ENCODE measurements at regions not wholly inside any gene's neighbourhood (a gene's known extent, or its start where the extent isn't known, plus 50 kb on each side); places are given as distances from the start of the nearest gene placed in this dataset.

GRCh38 chr10:57689596-57690297 lies 577.9 kb downstream of the IPMK start:
- no peak for TF ChIP-seq CTCF (IDR thresholded peaks at IDR 0.05)
- H3K4me1 ChIP-seq = no peaks in the 10 kb centered on the region
- H3K9me3 ChIP-seq = no peaks in the 10 kb centered on the region
- no peak overlapping the region for H3K9ac ChIP-seq (ENCODE audit: low read depth in 2 of 2, low read length in 2 of 2)
- H3K27ac ChIP-seq = no peak overlapping the region
- no peak overlapping the region for H3K4me3 ChIP-seq
- no peak for DNase-seq
- intact Hi-C loops (cut with DNase I) = no loop called here
- H3K27me3 ChIP-seq = no peaks in the 10 kb centered on the region
- H3K36me3 ChIP-seq = no peaks in the 10 kb centered on the region

DNA sequence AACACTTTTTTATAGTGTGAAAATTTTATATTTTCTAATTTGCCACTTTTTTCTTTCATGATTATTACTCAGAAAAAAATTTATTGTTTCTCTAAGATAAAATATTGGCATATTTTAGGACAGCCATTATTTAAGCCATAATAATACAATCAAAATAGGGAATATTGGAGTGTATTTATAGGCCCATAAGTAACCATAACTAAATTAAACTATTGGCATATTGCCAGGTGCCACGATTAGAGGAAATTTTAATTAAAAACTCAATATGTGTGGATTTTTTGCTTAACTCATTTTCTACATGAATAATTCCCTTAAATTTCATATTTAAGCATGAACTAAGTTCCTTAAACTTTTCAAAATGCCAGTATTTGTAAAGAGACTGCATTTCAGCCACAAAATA lies 587.8 kb downstream of the IPMK start:
- H3K4me3 ChIP-seq = no peak overlapping the region
- H3K27me3 ChIP-seq = no peaks in the 10 kb centered on the region
- H3K36me3 ChIP-seq = no peaks in the 10 kb centered on the region
- H3K27ac ChIP-seq = no peak overlapping the region
- H3K9ac ChIP-seq (ENCODE audit: low read depth in 2 of 2, low read length in 2 of 2) = no peak overlapping the region
- no peak for DNase-seq
- H3K4me1 ChIP-seq = no peaks in the 10 kb centered on the region
- H3K9me3 ChIP-seq = no peaks in the 10 kb centered on the region
- no peak for TF ChIP-seq CTCF (IDR thresholded peaks at IDR 0.05)
- intact Hi-C loops (cut with DNase I) = no loop called here

GRCh38 chr10:57675125-57675524 lies 592.6 kb downstream of the IPMK start:
- Histone ChIP-seq H3K27me3 (no peaks in the 10 kb centered on the region), H3K36me3 (no peaks in the 10 kb centered on the region)

DNA sequence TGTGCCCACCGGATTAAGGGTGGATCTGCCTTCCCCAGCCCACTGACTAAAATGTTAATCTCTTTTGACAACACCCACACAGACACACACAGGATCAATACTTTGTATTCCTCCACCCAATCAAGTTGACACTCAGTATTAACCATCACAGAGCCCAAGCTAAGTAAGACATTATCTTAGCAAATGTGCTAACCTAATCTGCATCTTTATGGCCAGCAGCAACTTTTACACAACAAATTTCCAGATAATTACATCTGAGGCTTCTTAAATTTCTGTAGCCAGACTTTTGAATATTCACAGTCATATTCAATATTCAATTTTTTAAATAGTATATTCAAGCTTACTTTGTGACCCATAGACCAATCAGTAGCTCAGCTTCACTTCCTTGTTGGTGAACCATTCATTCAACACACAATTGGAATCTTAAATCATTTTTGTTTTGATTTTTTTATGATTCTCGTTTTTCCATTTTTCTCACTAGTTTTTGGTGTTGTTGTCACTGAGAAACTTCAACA lies 594.2 kb downstream of the IPMK start:
- Histone ChIP-seq H3K4me3 (no peak overlapping the region), H3K9ac (ENCODE audit: low read depth in 2 of 2, low read length in 2 of 2) (no peak overlapping the region), H3K36me3 (no peaks in the 10 kb centered on the region), H3K4me1 (no peaks in the 10 kb centered on the region), H3K27ac (no peak overlapping the region), H3K27me3 (no peaks in the 10 kb centered on the region), H3K9me3 (no peaks in the 10 kb centered on the region)
- intact Hi-C loops (cut with DNase I) = no loop called here
- no peak for TF ChIP-seq CTCF (IDR thresholded peaks at IDR 0.05)
- DNase-seq = no peak

More at GRCh38 chr10:57675125-57675524, 592.6 kb downstream of the IPMK start:
- Histone ChIP-seq H3K9me3 (no peaks in the 10 kb centered on the region), H3K4me1 (no peaks in the 10 kb centered on the region), H3K27ac (no peak overlapping the region), H3K9ac (ENCODE audit: low read depth in 2 of 2, low read length in 2 of 2) (no peak overlapping the region), H3K4me3 (no peak overlapping the region)
- DNase-seq = no peak
- no peak for TF ChIP-seq CTCF (IDR thresholded peaks at IDR 0.05)
- intact Hi-C loops (cut with DNase I) = no loop called here

DNA sequence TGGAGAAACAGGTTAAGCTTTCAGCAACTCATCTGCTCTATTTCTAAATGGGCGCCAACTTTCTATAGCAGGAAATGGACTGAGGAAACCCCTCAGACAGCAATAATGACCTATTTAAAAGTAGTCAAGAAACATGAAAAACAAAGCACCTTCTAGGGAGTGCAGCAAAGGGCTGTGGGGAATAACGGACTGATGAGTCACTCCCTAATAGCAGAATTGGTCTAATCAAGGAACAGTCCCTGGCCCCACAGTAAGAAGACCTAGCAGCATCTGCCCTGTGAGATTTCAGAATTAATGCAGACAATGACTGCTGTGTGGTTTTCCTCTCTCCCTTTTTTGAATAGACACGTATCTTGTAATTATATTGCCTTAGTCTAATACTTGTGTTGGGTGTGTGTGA lies 602.9 kb downstream of the IPMK start:
- DNase-seq = no peak
- no peaks in the 10 kb centered on the region for H3K9me3 ChIP-seq
- intact Hi-C loops (cut with DNase I) = no loop called here
- H3K36me3 ChIP-seq = no peaks in the 10 kb centered on the region
- H3K9ac ChIP-seq (ENCODE audit: low read depth in 2 of 2, low read length in 2 of 2) = no peak overlapping the region
- no peaks in the 10 kb centered on the region for H3K27me3 ChIP-seq
- no peak overlapping the region for H3K27ac ChIP-seq
- H3K4me1 ChIP-seq = no peaks in the 10 kb centered on the region
- no peak for TF ChIP-seq CTCF (IDR thresholded peaks at IDR 0.05)
- no peak overlapping the region for H3K4me3 ChIP-seq
